ENCODE measurements at regions not wholly inside any gene's neighbourhood (a gene's known extent, or its start where the extent isn't known, plus 50 kb on each side); places are given as distances from the start of the nearest gene placed in this dataset.

- TF ChIP-seq USF1 (IDR thresholded peaks at IDR 0.05; ENCODE audit: borderline replicate concordance, low read depth) (no peak), POLR2AphosphoS5 (IDR thresholded peaks at IDR 0.05; ENCODE audit: low read depth, low read length) (no peak), RXRA (IDR thresholded peaks at IDR 0.05; ENCODE audit: borderline replicate concordance, low read depth) (no peak), NFIC (IDR thresholded peaks at IDR 0.05; ENCODE audit: borderline replicate concordance) (no peak), CHD2 (IDR thresholded peaks at IDR 0.05; ENCODE audit: low read length, partially characterized antibody) (no peak)
These were observed 275.0 kb upstream of the PREP start (continued) for GRCh38 chr6:105677671-105678475.

- Histone ChIP-seq H4K20me1 (ENCODE audit: insufficient read depth) (no peaks in the 10 kb centered on the region), H3K27me3 (ENCODE audit: insufficient read depth) (no peaks in the 10 kb centered on the region), H3K27ac (ENCODE audit: low read depth in 2 of 2, low read length in 1 of 2) (no peak overlapping the region; a peak in 1 of 4 replicates), H3K9ac (no peak overlapping the region), H3K4me2 (no peak overlapping the region), H3K79me2 (ENCODE audit: insufficient read depth) (no peaks in the 10 kb centered on the region), H3K36me3 (replicated peaks in 1 of 2; ENCODE audit: control insufficient read depth in 1 of 2, insufficient read depth in 2 of 2, low read length in 1 of 2) (peaks cover 0 to 4% of the 10 kb centered on the region in 2 experiments), H3K4me3 (ENCODE audit: low read depth in 2 of 2, low read length in 1 of 2) (no peak overlapping the region), H3F3A (replicated peaks; ENCODE audit: insufficient read depth) (no peaks in the 10 kb centered on the region), H2AFZ (ENCODE audit: low read depth) (no peak overlapping the region), H3K9me3 (peaks cover 8% of the 10 kb centered on the region; the same call in 1 of the 2 replicates), H3K9me2 (no peaks in the 10 kb centered on the region), H3K4me1 (ENCODE audit: control insufficient read depth in 1 of 2, insufficient read depth in 2 of 2, low read depth in 1 of 2, low read length in 1 of 2) (no peaks in the 10 kb centered on the region)
- TF ChIP-seq CTCF (IDR thresholded peaks at IDR 0.05) (no peak), GABPA (IDR thresholded peaks at IDR 0.05; ENCODE audit: low read depth) (no peak), CHD2 (IDR thresholded peaks at IDR 0.05; ENCODE audit: low read length, partially characterized antibody) (no peak), MAX (IDR thresholded peaks at IDR 0.05; ENCODE audit: low read depth) (no peak), JUND (IDR thresholded peaks at IDR 0.05) (no peak), RCOR1 (IDR thresholded peaks at IDR 0.05; ENCODE audit: low read length) (no peak), USF2 (IDR thresholded peaks at IDR 0.05; ENCODE audit: borderline replicate concordance, low read depth, low read length) (no peak)
- no peak for DNase-seq
- 85% methylated on average over 3 of the region's 3 CpGs for WGBS (ENCODE audit: low lambda C conversion rate)
- ChIA-PET POLR2A (no interaction called here), CTCF (no interaction called here)
These were observed 274.0 kb upstream of the PREP start for GRCh38 chr6:105676857-105677256.
